HG03045 (cell line): ENCODE measurements at regions not wholly inside any gene's neighbourhood (a gene's known extent, or its start where the extent isn't known, plus 50 kb on each side); places are given as distances from the start of the nearest gene placed in this dataset.

Experiments
- ATAC-seq: cut with Tn5 transposase; IDR thresholded peaks from one replicate; pipeline ENCODE4 v1.9.1; 2021; ENCODE audit warnings: mild to moderate bottlenecking, moderate library complexity; ENCODE audit not compliant: unreplicated experiment

DNA sequence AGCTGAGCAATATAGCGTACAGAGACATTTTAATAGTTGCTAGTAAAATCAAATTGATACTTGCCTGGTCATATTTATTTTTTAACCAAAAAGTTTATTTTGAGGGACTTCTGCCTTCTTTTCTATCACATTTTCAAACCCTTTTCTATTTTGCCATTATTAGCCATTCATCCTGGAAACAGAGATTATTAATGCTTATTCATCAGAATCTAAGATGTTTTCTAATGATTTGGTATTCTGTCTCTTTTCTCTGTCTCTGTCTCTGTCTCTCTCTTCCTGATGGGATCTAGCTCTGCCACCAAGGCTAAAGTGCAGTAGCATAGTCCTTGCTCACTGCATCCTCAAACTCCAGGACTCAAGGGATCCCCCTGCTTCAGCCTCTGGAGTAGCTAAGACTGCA, 871.3 kb upstream of the CDH8 start:
- ATAC-seq = no peak

DNA sequence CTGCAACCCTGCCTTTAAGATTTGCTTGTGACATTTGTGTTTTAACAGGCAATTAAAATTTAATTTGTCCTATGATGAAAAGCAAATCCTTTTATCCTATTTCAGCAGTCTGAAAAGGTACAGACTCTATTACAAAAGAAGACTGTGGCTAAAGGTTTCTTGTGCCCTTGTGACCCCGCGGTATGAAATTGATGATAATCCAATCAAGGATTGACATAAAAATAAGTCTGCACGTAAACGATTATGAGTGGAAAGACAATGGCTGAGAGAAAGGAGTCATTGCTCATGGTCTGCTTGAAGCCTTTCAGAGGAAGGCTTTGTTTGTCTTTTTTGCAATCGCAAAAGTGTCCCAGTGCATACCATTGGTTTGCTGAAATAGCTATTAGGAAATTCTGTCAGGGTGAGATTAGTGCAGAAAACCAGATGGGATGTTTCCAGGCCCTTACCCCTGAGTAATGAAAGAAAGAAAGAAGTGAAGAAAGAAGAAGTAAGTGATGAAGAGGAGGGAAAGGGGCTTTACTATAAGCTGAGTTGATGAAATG, 867.8 kb upstream of the CDH8 start:
- ATAC-seq = no peak

DNA sequence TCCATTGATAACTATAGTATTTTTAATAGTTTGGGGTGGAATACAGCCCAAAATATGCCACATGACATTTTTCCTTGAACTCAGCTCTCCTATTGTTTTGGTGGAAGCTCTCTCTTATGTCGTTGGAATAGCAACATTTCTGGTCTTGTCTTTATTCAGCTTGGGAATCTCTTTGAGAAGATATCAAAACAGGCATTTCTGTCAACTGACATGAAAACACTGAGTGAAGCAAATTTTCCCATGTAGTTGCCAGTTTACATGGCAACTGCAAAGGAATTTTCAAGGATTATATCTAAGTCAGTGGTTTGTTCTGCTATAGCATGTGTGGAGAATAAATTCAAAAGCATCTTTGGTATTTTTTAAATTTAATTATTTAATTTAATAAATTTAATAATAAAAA, 863.5 kb upstream of the CDH8 start:
- ATAC-seq = no peak

DNA sequence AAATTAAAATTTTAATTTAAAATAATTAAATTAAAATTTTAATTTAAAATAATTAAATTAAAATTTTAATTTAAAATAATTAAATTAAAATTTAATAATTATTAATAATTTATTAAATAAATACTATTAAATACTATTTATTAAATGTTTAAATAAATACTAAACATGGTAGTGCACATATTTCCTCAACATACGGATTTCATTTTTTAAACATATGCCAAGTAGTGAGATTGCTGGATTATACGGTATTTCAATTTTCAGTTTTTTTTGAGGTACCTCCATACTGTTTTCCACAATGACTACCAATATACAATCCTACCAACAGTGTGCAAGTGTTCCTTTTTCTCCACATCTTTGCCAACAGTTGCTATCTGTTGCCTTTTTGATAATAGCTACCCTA, 852.9 kb upstream of the CDH8 start:
- ATAC-seq = no peak

DNA sequence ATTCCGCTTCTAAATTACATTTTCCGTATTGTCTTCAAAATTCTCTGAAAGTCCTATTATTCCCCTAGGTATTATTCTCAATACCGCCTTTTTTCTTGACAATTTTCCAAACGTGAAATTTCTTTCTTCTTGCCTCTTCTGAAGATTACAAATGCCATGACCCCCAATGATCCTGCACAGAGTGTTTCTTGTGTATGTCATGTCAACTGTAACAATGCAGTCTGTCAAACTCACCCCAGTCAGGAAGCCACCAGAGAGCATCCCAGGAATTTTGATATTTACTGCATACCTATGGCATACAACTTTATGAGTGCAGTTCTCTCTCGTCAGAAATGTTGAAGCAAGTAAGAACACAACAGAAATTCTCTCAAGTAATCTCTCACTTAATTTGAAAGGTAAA, 847.3 kb upstream of the CDH8 start:
- ATAC-seq = no peak

DNA sequence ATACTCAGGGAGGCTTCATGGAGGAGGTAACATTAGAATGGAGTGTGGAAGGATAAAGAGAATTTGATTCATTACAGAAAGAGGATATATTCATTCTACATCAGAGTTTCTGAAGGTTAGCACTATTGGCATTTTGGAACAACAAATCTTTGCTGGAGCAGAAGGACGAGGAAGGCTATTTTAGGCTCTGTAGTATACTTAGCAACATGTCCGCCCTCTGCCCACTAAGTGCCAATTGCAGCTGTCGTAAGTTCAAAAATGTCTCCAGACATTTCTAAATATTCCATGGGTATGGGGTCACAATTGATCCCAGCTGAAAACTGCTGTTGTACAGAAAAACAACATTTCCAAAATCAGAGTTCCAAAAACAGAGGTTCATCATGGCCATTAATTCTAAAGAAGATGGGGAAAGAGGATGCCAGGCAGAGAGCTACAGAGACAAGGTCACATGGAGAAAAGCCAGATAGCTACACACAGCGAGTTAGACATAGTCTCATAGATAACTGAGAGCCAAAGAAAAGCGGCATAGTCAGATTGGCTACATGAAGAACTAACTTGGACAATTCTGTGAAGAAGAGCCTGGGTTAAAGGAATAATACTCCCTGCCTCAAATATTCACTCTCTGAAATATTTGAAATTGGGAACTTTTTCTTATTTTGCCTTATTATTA, 846.4 kb upstream of the CDH8 start:
- ATAC-seq = no peak

DNA sequence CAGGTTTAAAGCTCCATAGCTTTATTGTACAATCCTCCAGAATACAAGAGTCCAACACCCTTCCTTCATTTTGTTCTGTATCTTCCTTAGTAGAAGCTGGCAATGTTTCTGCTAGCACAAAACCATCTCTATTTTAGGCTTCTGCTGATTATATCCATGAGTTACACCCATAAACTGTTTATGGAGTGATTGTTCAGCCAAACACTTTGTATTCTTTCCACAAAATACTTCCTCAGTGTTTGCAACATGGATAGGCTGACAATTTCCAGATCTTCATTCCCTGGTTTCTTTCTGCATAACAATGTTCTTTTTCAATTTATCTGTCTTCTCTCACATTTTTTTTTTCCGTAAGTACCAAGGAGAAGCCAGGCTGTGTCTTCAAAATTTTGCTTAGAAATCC, 839.9 kb upstream of the CDH8 start:
- no peak for ATAC-seq

DNA sequence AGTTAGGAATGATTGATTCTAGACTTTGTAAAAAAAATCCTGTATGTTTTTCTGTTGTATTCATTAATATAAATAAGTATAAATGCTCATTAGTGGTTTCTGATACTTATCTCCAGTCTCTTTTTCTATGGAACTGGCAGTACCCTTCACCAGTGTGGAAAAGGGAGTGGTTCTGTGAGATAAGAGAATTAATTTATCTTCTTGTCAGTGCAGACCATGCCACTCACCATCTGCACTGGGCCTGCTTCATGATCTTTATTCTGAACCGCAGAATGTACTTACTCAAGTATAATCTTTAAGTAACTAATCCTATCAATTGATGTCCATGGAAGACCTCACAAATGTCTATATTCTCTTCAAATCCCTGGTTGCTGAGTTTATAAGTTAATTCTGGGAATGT, 836.1 kb upstream of the CDH8 start:
- no peak for ATAC-seq

DNA sequence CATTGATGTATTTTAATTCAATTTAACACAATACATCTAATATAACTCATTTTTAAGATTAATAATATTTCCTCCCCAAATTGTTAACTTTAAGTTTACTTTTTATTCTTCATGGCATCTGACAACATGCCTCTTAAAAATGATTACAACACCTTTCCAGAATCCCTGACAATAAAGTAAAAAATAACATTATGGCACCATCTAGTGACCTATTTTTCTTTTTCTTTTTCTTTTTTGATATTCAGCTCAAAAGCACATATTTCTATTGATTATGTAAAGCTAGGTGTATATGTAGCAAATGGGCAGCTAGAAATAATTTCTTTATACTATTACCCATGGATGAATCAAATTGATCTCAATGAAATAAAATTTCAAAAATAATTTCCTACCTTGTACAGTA, 834.3 kb upstream of the CDH8 start:
- no peak for ATAC-seq

DNA sequence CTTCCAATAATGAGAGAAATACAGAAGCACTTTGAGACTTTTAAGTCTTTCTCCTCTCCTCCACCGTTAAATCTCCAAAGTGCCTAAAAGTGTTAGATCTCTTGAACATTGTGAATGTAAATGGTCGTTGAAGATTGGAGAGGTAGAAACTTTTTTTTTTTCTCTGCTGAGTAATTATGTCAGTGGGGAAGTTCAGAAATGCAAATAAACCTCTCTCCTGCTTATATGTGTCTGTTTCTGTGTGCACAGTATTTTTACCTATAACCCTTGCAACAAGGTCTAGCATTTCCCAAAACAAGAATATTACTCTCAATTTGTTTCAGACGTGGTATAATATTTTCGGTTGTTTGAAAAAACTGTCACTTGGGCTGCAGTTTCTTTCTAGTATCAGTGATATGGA, 833.6 kb upstream of the CDH8 start:
- ATAC-seq = no peak

DNA sequence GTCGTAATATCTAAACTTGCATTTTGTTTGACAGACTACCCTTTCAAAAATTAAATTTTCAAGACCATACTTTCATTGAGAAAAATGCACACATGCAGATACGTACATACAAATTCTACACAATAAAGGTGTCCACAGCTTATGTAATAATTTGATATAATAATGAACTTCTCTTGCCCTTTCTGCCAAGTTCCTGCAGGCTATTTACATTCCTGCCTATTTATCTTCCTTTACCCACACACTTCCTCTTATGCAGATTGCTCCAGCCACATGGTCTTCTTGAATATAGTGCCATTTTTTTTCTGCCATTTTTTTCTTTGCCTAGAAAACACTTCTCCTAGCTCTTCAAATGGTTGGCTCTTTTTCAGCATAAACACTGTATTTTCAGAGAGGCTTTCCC, 826.9 kb upstream of the CDH8 start:
- ATAC-seq = no peak

DNA sequence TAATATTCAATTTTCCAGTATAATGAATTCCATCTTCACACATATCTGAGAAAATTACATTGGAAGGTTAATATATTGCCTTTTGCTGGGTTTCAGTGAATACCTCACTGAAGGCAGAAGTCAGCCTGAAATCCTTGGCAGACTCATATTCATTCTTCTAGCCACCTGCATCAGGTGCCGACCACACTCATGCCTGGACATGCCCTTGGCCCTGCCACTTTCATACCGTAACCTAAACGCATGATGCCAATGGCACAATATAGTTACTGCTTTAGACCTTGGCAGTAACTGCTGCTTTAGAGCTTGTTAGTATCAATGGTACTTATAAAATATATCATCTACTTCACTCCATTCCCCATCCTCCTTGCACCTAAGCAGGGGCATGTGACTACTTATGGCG, 817.6 kb upstream of the CDH8 start:
- ATAC-seq = no peak

DNA sequence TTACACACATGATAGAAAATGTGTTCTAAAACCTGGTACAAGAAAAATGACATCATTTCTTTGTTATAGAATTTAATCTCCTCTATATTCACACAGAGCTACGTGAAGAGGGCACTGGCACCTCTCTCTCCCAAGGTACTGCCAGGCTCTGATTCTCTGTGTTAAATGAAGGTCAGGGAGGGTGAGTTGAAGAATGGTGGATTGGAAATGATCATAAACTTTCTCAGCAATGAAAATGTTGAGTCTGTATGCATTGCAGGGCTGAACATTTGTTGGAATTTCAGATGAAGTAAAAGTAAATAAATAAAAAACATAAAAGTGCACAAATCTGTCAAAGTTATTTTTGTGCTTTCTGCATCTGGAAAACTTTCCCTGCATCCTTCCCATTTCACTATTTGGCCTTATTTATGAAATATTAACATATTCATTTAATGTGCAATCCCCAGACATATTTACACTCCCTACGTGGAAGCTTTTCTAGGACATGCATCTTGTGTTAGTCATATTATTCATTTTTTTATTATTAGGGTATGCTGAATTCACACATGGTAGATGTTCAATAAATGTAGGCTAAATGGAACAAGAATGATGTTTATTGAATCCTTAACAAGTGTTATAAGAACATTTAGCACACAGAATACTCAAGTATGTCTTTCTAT, 810.3 kb upstream of the CDH8 start:
- ATAC-seq = no peak

DNA sequence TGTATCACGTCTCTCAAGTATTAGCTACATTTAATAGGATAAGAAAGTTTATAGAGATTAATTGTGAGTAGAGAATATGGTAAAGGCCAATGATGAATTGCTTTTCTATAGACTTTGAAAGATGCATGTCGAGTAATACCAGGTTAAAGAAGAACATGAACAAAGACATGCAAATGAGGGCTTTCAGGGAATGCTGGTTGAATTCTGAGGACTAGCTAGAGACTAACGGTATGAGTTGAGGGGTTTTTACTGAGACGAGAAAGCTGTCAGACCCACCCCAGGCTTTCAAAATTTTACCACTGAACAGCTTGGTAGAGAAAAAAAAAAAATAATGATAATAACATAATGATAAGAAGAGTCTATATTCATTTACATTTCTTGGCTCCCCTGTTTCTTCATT, 796.0 kb upstream of the CDH8 start:
- ATAC-seq = no peak

DNA sequence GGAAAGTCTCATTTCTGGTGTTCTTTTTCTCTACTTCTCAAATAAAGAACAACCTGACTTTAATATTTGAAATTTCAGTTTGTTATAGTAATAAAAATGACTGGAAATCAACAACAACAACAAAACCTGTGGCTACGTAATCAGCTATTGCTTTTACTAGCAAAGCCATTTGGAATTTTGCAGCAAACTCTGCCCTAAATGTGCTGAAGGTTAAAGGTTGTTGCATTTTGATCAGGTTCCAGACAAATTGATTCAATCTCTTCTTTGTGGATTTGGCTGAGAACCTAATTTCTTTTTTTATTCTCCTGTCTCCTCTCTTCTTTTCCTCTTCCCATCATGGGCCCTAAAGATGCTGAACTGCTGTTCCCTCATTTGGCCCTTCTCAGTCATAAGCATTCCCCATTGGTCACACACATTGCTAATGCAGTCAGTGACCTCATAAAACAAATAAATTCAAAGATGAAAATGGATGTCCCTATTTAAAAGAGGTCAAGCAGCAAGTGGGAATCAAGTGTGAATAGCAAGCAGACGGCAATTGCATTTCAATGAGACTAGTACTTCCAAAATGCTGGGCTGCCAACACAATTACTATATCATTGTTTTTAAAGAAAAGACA, 795.1 kb upstream of the CDH8 start:
- ATAC-seq = no peak

DNA sequence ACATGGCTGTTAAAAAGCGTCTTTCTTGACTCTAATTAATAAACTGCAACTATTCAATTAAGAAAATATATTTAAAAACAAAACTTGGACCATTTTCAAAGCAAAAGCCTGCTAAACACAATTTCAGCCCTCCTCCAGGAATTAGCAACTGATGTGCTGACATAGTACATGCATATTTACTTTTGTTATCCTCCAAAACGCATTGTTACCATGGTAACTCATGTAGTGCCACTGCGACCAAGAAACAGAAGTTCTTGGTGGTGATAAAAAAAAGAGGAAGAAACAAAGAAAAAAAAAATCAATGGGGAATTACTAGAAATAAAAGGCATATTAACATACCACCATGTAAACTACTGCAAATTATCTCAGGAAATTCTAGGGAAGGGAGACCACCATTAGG, 793.4 kb upstream of the CDH8 start:
- no peak for ATAC-seq

DNA sequence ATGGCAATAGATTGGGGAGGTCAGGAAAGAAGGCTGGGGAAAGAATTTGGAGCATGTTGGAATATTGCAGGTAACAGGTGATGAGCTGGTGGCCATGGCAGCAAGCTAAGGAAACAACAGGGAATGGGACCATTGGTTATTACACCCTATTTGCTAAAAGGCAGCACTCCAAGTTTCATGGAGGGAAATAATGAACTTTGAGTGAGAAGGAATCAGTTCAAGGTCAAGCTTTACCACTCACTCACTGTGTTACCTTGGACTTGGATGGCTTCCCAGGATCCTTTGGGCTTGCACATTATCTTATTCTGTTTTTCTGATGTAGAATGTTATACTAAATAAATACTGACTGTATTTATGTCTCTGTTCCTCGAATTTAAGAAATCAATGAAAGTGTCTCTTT, 792.8 kb upstream of the CDH8 start:
- ATAC-seq = no peak

DNA sequence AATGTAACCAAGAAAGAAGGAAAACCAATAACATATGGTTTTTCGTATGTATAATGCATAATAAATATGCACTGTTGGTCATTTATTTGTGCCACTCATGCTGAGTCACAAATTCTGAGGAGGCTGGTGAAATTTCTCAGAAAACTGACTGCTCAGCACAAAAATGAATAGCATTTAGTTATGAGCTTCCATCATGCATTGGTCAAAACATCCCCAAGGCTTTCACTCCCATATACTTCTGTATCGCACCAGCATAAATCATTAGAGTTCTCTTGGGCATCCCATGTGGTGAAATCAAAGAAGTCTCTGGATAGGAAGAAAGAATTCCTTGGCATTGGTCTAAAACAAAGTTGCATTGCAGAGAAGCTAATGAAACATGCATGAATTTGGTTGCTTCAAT, 785.6 kb upstream of the CDH8 start:
- ATAC-seq = no peak

DNA sequence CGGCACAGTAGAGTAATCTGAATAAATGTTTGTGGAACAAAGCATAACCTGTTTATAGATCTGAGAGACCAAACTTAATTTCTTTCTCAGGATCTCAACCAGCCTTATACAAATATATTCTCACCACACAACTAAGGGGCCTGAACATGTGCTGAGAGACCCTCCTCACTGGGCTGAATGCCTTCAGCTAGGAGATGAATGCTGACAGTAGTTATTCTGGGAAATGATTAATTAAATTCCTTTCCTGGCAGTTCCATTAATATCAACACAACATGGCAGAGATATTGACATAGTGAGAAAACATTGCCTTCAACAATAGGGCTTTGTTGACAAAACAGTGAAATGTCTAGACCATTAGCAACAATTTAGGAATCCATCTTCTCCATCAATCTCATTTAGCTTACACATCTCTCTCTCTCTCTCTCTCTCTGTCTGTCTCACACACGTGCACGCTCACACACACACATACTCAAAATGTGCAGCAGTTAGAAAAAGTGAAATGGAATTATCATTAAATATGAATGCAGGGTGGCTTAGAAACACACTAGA, 780.8 kb upstream of the CDH8 start:
- no peak for ATAC-seq

DNA sequence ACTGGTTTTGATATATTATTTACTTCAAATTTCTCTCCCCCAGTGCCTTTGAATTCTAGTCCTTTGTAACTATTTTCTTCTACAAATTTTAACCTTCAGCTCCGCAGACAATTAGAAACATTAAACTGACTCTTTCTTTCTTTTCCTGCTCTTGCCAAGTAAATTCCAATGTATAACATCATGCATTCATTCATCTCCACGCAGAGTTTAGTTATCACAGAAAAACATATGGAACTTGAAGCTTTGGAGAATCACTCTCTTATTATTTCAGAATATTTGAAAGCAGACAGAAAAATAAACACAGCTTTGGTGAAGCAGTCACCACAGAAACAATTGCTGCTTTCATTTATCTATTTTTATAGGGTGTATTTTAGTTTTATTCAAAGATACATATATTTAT, 778.7 kb upstream of the CDH8 start:
- no peak for ATAC-seq

DNA sequence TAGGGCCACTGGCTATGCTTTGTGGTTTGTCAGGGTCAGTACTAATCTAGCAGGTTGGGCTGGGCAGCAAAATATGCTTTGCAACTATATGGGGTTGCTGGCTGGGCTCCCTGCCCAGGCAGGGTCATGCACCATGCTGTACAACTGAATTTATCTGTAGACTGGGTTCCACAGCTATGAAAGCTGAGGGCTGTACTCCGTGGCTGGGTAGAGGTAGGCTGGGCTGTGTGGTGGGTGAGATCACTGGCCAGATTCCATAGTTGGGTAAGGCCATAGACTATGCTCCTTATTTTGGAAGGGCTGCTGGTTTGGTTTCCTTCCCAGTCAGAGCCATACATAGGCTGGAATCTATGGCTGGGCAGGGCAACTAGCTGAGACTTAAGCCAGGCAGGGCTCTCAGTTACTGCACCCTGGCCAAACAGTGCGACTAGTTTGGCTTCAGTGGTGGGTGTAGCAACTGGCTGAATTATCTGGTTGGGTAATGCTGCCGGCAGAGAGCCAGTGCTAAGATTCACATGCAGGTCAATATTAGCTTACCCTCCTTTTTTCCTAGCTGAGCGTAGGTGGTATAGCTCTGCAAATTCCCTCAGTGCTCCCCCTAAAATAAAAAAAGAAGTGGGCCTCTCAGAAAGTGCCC, 769.1 kb upstream of the CDH8 start:
- no peak for ATAC-seq

DNA sequence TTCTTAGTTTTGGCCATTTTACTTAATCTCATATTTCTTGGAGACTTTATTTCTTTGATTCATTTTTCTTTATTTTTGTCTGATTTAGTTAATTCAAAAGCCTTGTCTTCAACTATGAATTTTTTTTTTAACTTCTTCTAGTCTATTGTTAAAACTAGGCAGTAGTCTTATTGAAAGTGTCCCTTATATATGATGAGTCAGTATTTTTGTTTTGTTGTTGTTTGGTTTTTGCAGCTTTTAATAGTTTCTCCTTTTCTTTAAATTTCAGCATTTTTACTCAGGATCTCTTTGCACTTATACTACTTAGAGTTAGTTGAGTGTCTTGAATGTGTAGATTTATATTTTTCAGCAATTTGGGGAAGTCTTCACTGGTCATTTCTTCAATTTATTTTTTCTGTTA, 758.5 kb upstream of the CDH8 start:
- no peak for ATAC-seq
